Right lobe of liver (tissue), 4 donors: ENCODE measurements at regions not wholly inside any gene's neighbourhood (a gene's known extent, or its start where the extent isn't known, plus 50 kb on each side); places are given as distances from the start of the nearest gene placed in this dataset.

Experiments used
- CTCF ChIP-seq, 4 donors: fragments of 200-600 bp in 3 of 4; fragments of 450-650 bp in 1 of 4; IDR thresholded peaks; one replicate each; pipeline versions ENCODE4 v1.5.1 to v1.8.0; 2016 to 2022; ENCODE audit warnings: antibody characterized with exemption in 4 of 4, mild to moderate bottlenecking in 2 of 4
- POLR2A ChIP-seq: fragments of 450-650 bp; IDR thresholded peaks from one replicate; pipeline ENCODE4 v1.6.1; 2017; ENCODE audit warnings: antibody characterized with exemption, mild to moderate bottlenecking
- donor health status: DM: no; HTN: no; CAD: no.
- donor health status: DM: no; HTN: no; CAD: no.
- donor health status: DM: no; HTN: yes; CAD: no.

- TF ChIP-seq CTCF (IDR thresholded peaks at IDR 0.05) (no peak), POLR2A (no peak)
Observed at GRCh38 chr9:113738496-113738892, 137.6 kb upstream of the ZNF618 start.
